GM19238 (cell line): ENCODE measurements at regions not wholly inside any gene's neighbourhood (a gene's known extent, or its start where the extent isn't known, plus 50 kb on each side); places are given as distances from the start of the nearest gene placed in this dataset.

Source experiments
- DNase-seq: peaks from one replicate; pipeline ENCODE4 v3.0.0; 2011; ENCODE audit warnings: low spot score; ENCODE audit not compliant: insufficient read length

DNA sequence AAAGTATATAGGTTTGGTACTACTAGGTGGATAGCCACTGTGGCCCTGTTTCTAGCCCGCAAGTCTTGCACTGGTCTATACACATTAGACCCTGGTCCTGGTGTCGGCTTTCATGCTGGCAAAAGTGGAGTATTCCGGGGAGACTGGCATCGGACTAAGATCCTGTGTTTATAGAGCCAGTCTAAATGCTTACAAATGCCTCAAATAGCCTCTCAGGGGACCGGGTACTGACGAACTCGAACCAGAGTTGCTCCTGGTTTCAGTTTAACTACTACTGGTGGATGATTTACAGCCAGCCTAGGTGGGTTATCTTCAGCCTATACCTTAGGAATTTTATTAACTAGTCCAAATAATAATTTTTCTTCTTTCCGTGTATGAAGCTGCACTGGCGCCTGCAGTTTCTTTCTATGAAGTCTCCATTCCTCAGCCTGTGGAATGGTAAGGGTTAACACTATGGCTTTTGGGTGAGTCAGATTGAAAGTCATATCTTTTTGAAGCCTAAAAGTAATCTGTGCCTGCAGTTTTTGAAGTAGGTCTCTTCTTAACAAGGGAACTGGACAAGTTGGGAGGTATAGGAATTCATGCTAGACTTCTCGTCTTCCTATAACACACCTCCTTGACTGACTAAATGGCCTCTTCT lies 51.3 kb downstream of the OR10H4 start:
- DNase-seq = no peak

DNA sequence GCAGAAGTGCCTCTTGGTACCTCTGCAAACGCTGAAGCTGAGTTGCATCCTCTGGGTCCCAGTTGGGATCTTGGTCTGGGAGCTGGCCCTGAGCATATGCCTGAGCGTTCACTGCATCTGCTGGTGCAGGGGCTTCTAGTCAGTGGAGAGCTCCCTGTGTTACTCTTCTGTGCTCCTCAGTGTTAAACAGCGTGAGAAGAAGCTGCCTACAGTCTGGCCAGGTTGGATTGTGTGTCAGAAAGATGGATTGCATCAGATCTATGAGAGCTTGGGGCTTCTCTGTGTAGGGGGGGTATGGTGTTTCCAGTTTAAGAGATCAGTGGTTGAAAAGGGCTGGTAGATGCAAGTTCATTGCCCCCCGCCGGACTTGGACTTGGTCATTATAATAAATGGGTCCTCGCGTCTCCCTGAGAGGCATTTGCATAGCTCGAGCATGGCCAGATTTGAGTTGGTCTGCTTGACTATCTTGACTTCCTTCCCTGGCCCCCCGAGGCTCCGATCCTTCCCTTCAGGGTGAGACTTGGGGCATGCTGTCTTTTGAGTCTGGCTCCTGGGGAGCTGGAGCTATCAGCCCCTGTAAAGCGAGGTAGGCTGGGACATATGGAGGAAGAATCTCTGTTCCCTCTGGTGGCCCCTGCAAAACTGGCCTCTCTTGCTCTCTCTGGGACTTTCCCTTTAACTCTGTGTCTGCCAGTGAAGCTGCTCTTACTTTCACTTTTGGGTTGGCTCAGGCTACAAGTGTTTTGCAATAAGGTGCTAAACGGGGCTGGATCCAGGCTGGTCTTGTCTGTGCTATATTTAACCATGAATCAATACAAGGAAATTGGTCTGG lies 52.9 kb downstream of the OR10H4 start:
- DNase-seq = peak; percentile 65

DNA sequence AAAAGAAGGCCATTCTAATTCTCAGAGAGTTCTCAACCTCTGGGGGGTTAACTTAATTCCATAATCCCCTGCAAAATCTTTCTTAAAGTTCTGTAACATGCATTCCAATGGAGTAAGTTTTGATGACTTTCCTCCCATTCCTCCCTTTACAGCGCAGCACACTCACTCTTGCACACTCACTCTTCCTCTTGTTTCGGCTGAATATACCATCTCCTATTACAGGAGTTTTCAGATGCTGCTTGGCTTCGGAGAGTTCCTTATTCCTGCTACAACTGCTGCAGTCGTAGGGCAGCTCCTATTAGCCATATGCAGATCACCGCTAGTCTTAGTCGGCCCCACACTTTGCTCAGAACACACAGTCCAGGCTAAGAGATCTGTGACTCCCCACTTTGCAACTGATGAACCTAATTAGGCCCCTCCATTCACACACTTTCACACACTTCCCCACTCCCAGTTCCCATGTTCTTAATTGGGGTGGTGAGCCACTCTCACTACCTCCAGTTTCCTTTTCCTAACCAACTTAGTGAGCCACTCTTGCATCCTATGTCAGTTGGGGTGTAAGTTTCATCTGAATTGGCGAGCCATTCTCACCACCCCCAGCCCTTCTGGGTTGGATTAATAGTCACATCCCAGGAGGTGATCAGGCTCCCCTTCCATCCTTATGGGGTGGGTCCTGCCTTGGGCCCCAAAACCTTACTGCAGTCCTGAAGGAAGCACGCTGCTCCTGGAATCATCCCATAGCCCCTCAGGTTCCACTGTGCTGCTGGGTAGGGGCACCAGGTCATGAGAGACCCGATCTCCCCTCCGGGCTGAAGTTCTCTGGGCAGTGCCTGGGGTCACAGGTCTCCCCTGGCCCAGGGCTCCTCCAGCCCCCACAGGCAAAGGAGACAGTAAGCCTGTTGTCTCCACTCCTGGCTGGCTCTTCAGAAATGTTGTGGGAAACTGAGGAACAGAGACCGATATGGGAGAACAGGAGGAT lies 53.9 kb downstream of the OR10H4 start:
- no peak for DNase-seq

DNA sequence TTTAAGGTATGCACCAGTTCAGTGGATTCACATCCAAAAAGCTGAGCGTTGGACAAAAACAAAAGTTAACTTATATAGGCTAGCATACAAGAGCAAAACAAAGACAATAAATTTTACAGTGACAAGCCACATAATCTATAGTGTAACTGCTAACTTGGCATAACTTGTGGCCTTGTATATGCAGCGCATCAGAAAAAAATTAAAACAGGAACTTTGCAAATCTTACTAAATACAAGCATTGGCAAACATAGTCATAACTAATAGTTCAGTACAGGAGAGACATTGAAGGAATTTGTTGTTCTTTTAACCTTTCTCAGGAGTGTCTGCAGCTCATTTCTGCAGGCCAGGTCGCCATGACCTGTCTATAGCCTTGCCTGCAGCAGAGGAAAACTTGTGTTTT lies 54.6 kb downstream of the OR10H4 start:
- no peak for DNase-seq

DNA sequence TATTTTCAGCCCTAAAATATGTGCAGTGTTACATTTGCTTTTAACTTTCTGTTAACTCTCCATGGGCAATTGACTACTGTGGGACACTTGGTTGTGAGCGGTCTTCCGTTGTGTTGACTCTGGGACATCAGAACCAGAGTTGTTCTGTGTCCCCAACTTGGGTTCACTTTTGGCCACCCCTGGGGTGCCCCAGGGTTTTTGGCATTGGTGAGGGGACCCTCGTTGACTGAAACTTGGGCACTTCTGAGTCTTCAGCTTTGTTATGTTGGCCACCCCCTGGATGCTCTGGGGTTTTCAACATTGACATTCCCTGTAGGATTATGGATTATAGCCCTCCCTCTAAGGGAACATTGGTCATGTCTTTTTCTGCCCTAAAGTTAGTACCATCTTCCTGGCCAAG lies 57.1 kb downstream of the OR10H4 start:
- DNase-seq = no peak

DNA sequence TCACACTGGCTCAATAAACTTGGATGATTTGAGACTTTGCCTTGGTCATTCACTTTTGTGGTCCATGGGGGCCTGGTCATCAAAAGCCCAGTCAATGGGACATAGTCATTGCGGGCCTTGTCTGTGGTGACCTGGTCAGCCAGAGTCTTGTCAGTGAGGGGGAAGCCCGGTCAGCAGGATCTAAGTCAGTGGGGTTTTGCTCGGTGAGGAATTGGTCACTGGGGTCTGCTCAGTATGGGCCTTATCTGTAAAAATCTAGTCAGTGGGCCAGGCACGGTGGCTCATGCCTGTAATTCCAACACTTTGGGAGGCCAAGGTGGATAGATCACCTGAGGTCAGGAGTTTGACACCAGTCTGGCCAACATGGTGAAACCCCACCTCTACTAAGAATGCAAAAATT lies 63.7 kb upstream of the TPM4 start:
- no peak for DNase-seq

DNA sequence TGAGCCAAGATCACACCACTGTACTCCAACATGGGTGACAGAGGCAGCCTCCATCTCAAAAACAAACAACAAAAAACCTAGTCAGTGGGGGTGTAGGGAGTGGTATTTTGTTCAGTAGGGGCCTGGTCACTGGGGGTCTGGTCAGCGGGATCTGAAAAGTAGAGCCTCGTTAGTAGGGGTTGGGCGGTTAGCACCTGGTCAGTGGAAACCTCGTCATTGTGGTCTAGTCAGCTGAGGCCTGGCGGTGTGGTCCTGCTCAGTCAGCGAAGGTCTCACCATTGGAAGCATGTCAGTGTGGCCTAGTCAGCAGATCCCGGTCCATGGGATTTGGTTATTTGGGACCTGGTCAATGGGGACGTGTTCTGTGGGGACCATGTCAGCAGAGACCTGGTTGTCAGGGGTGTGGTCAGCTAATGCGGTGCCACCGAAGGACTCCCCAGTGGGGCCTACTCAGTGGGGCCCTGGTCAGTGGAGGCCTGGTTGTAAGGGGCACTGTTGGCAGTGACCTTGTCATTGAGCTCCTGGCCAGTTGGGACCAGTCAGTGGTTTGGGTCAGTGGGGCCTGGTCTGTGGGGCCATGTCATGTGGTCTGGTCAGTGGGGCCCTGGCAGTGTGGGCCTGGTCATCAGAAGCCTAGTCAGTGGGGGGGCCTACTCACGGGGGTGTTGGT lies 63.0 kb upstream of the TPM4 start:
- no peak for DNase-seq

DNA sequence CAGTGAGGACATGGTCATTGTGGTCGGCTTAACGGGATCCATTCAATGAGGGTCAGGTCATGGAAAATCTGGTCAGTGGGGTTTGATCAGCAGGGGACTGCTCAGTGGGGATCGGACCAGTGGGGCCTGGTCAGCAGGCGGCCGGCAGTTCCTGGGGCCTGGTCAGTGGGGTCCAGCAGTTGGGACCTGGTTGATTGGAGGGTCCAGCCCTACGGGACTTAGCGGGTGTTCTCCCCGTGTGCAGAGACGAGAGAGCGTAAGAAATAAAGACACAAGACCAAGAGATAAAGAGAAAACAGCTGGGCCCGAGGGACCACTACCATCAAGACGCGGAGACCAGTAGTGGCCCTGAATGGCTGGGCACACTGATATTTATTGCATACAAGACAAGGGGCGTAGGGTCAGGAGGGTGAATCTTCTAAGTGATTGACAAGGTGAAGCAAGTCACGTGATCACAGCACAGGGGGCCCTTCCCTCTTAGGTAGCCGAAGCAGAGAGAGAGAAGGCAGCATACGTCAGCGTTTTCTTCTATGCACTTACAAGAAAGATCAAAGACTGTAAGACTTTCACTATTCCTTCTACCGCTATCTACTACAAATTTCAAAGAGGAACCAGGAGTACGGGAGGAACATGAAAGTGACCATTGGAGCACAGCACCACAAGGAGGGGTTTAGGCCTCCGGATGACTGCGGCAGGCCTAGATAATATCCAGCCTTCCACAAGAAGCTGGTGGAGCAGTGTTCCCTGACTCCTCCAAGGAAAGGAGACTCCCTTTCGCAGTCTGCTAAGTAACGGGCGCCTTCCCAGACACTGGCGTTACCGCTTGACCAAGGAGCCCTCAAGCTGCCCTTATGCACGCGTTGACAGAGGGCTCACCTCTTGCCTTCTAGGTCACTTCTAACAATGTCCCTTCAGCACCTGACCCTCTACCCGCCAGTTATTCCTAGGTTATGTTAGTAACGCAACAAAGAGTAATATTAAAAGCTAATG lies 62.1 kb upstream of the TPM4 start:
- no peak for DNase-seq

DNA sequence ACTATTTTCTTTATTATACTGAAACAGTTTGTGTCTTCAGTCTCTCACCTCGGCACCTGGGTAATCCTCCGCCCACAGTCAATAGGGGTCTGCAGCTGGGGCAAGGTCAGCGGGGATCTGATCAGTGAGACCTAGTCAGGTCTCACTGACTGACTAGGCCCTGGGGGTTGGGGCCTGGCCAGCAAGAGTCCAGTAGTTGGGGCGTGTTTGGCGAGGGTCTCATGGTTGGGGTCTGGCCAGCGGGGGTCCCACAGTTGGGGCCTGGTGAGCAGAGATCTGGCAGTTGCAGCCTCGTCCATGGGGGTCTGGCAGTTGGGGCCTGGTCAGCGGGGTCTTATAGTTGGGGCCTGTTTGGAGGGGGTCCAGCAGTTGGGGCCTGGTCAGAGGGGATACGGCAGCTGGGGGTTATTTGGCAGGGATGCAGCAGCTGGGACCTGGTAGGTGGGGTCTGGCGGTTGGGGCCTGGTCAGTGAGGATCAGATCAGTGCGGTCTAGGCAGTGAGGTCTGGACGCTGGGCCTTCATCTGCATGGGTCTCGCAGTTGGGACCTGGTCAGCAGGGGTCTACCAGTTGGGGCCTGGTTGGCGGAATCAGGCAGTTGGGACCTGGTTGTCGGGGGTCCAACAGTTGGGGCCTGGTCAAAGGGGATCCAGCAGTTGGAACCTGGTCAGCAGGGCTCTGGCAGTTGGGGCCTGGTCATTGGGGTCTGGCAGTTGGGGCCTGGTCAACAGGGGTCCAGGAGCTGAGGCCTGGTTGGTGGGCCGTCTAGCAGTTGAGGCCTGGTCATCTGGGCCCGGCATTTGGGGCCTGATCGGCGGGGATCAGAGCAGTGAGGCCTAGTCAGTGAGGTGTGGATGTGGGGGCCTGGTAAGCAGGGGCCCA lies 61.1 kb upstream of the TPM4 start:
- DNase-seq = no peak

DNA sequence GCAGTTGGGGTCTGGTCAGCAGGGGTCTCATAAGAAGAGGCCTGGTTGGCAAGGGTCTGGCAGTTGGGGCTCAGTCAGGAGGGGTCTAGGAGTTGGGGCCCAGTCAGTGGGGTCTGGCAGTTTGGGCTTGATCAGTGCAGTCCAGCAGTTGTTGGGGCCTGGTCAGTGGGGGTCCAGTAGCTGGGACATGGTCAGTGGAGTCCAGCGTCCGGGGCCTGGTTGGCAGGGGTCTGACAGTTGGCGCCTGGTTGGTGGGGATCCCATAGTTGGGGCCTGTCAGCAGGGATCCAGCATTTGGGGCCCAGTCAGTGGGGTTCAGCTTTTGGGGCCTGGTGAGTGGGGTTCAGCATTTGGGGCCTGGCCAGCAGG lies 60.5 kb upstream of the TPM4 start:
- DNase-seq = no peak

DNA sequence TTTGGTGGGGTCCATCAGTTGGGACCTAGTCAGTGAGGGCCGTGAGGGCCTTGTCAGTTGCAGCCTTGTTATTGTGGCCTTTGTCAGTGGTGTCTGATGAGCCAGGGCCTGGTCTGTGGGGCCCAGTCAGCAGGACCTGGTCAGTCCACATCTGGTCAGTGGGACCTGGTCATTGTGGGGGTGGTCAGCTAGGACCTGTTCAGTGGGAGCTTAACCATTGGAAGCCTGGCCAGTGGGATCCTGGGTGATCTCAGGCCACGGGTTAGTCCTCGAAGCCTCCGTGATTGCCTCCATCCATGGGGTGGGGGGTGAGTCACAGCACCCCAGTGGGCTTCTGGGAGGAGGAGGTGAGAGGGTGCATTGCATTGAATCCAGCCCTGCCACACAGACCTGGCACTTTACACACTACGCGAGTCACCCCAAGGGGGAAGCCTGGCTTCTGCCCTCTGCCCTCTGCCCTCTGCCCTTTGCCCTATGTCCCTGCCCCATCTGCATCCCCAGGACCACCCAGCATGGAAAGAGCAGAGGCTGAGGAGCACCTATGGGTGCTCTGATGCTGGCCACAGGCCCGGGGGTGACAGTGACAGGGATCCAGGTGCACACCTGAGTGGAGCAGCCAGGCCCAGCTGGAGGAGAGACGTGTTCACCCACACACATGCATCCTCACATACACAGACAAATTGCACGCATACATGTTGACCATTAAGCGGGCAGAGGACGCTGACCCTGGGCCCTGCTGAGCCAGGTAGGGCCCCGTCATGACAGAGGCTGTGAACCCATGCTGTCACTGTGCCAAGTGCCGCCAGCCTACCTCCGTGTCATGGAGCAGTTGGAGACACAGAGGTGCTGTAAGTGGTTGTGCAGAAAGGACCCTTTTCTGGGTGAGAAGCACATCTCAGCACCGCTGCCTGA lies 59.8 kb upstream of the TPM4 start:
- DNase-seq = no peak

DNA sequence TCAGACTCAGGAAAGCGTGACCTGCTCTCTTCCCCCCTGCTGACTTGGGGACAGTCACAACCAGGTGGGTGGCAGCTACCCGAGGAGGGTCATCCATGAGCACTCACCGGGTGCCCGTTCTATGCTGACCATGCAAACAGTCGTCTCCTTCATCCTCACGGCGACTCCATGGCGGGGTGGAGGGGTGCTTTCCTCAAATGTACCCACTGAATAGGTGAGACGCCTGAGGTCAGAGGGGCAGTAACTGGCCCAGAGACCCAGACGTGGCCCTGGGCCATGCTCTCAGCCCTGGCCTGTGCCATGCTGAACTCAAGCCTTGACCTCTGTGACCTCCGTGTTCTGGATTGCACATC lies 59.2 kb upstream of the TPM4 start:
- DNase-seq = no peak

DNA sequence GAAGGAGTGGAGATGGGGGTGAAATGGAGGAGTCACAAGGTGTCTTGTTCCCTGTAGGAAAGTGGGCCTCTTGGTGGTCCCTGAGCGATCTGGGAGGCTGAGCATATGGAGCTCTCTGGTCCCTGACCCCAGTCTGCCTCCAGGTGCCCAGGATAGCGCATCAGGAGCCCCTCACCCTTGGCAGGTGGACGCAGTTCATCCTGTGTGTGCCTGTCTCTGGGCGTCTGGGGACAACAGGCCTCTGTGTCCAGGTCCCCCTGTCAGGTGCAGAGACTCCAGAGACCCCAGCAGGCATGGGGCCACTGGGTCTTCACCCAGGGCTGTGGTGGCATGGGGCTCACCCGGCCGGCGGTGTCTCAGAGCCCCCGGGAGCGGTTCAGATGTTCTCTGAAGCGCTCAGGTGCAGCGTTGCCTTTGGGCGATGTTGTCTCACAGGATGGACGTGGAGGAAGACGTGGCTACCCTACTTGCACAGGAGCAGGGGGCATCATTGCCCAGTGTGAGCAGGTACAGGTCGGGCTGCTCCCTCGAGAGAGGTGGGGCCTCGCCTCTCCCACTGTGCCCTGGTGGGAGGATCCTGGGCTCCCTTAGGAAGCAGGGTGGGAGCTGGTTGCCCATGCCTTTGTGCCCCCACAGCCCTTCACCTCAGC lies 58.1 kb upstream of the TPM4 start:
- DNase-seq = no peak

DNA sequence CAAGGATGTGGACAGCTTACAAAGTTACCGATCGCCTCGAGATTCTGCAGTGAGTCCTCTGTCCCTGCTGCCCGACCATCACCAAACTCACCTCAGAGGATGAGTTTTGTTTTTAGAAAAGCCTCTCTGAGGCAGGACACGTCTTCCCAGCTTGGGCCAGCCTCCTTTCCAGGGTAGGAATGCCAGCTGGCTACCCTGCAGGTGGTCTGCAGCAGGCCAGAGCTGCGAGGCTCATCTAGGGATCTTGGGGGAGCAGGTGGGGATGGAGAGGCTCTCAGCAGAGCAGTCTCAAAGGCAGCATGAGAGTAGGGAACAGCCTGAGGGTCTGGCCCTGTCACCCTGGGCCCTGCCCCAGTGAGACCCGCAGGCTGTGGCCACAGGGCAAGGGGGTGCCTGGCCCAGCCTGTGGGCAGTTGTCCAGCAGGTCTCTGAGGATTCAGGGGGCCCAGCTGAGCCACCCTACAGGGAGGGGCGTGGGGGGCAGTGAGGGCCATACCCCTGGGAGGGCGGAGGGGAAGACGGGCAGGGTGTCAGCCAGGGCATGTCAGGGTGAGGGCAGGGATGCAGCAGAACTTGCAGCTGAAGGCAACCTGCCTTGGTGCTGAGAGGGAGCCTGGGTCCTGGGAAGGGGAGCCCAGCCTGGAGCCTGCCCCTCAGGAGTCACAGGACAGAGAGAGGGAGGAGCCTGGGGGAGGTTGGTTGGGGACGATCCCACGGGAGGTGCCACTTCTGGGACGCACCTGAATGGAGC lies 57.3 kb upstream of the TPM4 start:
- DNase-seq = no peak

DNA sequence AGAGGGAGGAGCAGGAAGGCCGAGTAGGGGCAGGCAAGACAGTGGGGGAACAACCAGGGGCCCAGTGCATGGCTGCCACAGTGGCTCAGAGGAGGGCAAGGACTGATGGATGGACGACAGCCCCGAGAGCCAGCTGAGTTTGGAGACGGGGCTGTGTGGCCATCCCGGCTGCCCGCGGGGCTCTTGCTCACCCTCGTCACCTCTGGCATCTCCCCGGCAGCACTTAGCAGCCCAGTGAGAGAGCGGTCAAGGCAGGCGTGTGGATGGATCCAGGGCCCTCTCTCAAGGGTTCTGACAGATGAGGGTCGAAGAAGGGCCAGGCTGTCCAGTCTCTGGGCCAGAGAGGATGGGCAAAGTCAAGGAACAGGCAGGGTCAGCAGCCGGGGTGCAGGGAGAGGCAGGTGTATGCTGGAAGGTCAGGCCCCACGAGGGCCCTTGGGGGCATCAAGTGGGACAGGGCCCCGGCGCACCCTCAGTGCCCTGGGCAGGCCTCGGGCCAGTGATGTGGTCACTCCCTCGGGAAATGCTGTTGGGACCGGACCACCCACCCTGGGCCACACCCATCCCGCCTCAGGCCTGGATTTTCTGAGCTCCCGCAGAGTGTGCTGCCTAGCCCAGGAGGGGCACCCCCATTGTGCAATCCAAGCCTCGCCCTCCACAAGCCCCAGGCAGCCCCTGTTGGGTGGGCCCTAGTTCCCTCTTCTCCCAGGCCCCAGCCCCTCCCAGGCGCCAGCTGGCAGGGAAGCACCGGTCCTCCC lies 56.4 kb upstream of the TPM4 start:
- DNase-seq = no peak

DNA sequence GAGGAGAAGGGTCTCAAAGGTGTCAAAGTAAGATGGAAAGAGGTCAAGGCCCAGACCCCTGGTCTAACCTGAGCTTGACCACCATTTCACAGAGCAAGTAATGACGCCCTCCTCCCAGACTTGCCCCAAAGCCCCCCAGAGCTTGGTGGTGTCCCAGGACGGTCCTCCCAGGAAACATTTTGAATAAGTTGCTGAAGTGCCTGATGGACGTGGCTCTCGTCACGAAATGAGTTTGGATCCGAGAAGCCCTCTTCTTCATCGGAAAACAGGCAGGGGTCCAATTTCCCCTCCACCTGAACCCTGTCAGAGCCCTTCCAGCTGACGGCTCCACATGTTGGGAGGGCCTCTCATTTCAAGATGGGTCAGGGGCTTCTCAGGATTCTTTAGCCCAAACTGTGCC lies 54.5 kb upstream of the TPM4 start:
- DNase-seq = no peak
